Uterus (tissue), 2 donors: ENCODE measurements at regions not wholly inside any gene's neighbourhood (a gene's known extent, or its start where the extent isn't known, plus 50 kb on each side); places are given as distances from the start of the nearest gene placed in this dataset.

Experiments
- CTCF ChIP-seq, 4 experiments: fragments of 200-600 bp in 2 of 4; fragments of 450-650 bp in 2 of 4; sonication (generic) in 2 of 4; IDR thresholded peaks; one replicate each; pipeline ENCODE4 v1.5.1; 2016 to 2019; ENCODE audit warnings: antibody characterized with exemption in 4 of 4, mild to moderate bottlenecking in 2 of 4, moderate library complexity in 1 of 4
- POLR2A ChIP-seq, 2 donors: fragments of 450-650 bp; IDR thresholded peaks; one replicate each; pipeline ENCODE4 v1.6.1; 2016; ENCODE audit warnings: antibody characterized with exemption in 2 of 2, mild to moderate bottlenecking in 1 of 2, moderate library complexity in 1 of 2

DNA sequence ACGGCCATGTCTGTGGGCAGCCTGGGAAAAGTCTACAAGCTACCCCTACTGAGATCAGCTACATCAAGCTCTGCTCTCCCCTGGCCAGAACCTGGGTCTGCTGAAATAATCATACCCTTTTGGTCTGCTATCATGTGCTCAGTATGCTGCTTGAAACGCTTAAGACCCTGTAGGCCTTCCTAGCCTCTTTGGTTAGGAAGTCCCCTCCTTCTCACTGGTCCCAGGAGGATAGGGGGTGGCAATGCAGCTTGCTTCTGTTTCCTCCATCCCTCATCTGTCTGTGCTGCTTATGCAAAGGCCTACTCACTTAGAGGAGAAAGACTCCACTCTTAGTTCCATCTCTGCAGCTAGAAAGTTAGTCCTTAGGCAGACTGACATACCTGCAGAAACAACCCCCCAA is 118.2 kb upstream of the RASGRP1 start:
- no peak for TF ChIP-seq CTCF (IDR thresholded peaks at IDR 0.05)
- TF ChIP-seq POLR2A (IDR thresholded peaks at IDR 0.05): no peak
